ENCODE measurements at regions not wholly inside any gene's neighbourhood (a gene's known extent, or its start where the extent isn't known, plus 50 kb on each side); places are given as distances from the start of the nearest gene placed in this dataset.

DNA sequence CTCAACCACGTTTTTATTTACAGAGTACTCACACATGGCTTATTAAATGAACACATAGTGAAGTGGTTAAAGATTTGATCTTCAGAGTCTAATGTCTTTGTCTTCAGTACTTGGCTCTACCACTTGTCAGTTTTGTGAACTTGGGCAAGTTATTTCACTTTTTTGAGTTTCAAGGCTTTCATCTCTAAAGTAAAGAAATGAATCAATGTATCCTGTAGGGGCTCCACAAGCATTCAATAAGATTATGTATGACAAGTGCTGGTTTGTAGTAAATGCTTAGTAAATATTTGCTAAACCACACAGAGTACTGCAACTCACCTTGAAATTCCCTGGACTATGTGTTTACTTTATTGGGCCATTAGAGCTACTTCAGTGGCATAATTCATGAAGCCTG lies 446.0 kb upstream of the GOT2 start:
- DNase-seq, result no peak

DNA sequence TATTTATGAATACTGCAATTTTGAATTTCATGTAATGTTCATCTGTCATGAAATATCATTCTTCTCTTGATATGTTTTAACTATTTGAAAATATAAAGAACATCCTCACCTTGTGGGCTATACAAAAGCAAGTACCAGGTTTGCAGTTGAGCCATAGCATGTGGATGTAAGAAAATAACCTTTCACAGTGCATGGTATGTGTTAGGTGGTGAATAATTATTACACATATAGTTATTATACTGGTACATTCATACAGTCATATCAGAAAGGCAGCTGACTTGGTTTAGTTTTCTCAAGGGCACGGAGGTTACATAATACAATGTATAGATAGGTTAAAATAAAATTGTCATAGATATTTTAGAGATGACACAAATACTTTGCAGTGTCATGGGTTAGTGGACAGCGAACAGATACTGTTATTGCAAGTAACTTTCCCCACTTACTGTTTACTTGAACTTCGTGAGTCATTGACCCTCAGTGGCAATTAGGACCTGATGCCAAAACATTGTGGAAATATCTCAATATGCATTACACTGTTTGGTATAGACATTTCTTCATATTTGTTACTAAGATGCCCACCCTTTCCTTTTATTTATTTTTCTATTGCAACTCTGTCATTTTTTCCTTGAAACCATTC lies 445.4 kb upstream of the GOT2 start:
- no peak for DNase-seq

DNA sequence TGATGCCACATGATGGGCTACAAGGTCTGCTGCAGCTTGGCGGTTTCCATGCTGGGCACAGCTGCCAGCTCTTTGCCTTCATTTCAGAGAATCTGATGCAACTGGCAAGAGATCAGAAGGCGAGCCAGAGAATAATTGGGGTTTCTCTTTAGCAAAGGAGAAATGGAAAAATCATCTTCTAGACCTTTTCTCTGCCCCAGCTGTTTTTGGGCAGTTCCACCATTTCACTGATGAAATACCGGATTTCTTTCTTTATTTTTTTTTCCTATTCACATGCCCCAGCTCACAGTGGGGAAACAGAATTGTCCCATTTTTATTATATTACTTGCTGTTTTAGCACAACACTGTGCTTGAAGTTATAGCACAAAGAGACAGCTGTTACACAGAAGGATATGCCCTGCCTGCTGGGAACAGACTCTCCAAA lies 439.3 kb upstream of the GOT2 start:
- DNase-seq, result no peak

DNA sequence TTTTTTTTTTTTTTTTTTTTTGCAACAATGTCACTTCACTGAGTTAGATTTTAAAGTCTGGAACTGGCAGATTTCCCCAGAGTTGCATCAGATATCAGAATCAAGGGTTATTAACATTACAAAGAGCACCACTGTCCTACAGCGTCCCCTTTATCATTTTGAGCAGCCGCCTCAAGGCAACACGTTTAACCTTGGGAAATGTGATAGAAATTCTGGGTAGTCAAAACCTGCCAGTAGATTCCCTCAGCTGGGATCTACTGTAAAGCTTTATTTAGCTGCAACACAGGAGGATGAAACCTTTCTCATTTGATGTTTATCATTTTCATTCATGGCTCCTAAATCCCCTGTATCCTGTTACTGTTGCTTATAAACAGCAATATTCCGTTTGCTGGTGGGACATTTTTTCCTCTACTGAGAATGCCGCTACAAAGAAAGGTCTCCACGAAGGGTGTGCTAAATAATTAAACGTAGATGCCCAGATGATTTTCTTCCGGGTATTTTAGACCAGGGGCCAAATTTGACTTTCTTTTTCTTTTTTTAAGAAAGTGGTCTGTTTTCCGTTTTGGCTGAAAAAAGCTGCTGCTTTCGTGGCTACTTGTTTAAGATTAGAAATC lies 436.1 kb upstream of the GOT2 start:
- no peak for DNase-seq

DNA sequence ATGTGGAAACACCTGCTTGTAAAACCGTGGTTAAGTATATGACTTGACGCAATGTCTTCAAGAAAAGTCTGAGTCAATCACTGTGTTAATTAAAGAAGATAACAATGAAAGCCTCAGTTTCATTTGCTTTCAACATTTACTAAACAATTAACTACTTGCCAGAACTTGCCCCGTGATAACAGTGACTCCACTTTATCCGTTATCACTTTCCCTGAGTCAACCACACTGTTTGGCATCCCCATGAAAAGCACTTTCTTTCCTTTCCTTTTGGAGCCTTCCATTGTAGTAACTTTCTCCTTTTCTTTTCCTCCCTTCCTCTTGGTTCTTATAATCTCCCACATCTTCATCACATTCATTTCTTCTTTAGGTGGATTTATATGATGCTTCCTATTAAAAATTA lies 435.1 kb upstream of the GOT2 start:
- DNase-seq, result no peak

DNA sequence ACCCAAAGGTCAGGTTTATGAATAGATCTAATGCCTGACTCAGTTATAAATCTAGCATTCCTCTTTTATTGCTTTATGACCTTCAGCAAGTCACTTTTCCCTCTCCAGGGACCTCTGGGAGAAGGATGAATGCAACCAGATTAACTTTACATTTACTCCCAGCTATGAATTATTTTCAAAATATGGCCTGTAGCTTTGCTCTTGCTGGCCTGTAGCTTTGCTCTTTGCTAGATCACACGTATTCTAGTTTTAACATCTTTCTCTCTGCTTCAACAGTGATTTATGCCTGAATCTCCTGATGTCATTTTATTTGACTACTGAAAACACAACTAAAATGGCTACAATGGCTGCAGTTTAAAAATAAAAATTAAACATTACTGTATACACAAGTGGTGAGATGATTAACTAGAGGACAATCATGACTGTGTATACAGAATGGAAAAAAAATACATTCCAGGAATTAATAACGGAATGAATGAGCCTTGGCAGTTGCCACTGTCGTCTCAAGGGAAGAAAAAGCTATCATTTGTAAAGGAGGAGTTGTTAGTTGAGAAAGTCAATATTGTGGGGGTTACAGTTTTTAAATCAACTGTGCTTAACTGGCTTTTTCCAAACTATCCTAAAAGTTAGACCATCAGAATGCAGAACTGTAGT lies 434.5 kb upstream of the GOT2 start:
- no peak for DNase-seq

DNA sequence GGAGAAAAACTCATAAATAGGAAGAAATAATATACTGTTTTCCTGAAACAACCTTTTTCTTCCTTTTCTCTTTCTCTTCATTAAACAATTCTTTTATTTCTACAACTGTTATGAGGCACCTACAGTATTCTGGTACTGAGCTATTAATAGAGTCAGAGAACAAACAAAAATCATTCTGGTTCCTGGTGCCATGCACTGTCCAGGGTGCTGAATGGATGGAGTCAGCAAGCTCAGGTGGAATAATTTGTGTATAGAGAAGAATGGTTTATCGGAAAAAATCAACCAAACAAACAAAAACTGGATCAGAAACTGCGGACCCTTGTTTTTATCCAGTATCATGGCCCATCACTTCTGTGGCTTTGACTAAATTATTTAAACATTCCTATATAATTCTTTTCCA lies 430.3 kb upstream of the GOT2 start:
- DNase-seq, result no peak

DNA sequence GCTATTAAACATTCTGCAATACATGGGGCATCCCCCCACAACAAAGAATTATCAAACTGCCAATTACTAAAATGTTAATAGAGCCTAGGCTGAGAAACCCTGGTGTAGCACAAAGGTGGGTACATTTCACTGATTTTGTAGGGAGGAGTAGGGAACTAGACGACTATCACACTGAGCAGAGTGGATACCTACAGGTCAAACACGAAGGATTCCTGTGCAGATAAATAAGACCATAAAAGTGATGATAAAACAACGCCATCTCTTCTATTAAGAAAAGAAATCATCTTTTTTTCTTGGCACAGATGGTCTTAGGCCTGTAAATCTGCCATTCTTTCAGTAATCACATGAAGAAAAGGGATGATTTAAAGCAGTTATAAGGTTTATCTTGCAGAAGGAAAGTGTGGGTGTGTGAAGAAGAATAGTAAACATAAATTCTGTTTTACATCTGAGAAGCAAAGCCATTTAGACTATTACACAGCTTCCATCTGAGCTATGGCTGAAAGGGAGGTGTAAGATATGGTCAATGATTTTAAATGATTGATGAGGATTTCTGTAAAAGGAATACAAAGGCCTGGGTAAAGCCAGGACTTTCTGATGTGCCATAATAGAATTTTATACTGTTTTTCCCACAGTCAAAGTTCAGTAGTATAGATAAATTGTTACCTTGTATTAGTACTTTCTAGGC lies 429.4 kb upstream of the GOT2 start:
- DNase-seq, result no peak

DNA sequence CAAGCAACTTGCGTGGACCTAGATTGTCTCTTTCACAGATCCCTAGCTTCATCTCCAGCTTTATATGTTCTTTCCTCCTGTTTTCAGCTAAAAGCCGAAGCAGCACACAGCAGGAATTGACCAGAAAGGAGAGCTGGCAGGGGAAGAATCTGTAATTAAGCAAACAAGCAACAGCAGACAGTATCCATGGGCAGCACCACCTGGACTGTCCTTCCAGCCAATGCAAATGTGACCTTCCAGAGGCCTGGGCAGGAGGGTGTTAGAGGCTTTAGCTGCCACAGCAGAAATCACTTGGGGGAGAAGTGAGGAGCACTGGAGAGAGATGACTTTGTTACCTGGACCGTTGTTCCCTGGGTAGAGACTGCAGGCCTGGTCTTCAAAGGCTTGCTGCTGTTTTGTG lies 427.6 kb upstream of the GOT2 start:
- DNase-seq, result no peak

DNA sequence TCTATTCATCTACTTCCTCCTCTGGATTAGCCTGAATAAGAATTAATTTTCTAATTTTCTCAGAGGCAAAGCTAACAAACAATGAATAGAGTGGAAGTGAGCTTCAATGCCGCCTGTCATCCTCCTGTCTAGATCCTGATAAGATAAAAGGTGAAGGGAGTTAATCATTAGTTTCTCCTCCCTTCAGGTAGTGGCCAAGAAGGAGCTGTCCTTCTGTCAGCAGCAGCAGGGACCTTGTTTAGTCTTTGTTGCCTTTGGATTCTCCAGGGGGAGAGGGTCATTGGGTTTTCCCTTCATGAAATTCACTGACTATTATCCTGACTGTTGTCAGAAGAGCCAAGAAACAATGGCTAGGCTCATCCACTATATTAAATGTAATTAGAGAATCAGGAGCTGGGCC lies 420.2 kb upstream of the GOT2 start:
- DNase-seq, result no peak

DNA sequence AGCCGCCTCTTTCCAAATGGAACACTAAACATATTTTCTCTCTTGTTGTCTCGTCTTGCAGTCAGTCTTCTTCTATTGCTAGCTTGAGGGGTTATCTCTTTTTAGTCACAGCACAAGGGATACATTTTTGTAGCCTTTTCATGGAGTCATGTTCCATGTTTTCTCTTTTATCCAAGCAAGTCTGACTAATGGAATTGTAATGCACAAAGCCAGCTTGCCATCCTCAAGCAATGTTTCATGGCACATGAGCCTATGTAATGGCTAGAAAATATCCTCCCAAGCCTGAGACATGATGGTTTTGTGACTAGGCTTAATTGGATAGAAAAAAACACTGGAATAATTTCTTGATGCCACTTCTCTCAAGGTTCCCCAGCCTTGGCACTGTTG lies 414.6 kb upstream of the GOT2 start:
- no peak for DNase-seq

DNA sequence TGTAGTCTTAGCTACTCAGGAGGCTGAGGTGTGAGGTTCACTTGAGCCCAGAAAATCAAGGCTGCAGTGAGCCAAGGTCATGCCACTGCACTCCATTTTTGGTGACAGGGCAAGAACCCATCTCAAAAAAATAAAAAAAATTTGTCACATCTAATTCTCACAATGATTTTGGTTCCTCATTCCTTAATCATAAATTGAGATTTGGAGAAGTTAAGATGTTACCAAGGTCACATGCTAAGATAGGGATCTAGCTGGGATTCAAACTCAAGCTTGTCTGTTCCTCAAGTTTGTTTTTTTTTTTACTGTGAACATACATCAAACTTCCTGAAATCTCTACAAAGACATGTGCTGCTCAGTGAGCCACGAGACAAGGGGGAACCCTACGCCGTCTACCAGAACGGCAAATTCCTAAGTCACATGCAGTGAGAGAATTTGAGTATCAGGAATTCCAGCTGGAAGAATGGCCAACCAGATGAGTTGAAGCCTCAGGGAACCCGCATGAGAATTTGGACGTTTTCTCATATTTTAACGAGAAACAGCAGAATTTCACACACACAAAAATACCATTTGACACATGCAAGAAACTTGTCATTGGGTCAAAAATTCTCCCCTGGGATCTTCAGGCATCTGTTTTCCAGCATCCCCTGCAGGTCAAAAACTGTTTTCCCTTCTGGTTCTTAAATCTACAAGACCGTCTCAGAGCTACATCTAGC lies 414.1 kb upstream of the GOT2 start:
- DNase-seq, result no peak

DNA sequence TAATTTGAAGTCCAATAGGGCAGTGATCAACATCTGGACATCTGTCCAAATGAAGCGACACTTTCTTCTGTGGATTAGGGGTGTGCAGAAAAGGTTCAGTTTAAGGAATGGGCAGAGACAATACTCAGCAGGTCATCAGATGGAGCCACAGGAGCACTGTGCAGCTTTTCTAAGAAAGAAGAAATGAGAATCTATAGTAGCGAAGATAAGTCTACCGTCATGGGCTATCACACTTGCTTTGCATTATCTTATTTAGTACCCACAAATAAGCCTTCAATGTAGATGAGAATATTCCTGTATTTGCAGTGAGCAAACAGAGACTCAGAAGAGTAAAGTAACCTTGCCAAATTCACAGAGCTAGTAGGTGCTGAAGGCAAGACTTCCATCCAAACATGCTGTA lies 412.0 kb upstream of the GOT2 start:
- no peak for DNase-seq

DNA sequence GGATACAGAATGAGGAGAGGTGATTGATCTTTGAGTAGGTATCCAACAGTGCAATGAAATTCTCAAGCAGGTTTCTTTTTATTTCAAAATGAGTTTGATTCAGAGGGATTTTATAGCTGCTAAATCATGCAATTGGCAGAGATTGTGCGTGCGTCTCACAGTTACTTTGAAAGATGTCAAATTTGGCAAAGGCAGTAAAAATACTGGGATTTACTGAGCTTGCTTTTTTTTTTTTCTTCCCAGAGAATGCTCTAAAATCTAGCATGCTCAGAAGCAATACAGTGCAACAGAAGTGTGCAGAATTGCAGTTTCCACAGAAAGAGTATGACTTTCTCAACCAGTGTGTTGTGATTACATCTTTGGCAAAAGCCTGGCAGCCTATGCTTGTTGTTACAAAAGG lies 410.7 kb upstream of the GOT2 start:
- no peak for DNase-seq

DNA sequence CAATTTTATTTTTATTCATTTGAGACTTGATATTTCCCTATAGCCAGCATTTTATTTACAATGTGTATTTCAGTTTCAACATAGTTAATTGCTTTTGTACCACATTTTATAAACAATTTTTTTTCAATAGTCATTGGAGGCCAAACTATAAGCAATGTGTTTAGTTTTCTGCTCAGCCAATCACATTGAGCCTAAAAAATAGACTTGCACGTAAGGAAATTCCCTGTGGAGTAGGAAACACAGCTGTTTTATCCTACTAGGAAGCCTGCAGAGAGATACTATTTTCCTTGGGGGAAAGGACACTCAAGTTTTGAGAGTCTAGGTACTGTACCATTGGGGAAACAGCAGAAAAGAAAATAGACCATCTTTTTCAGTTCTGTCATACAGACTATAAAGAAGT lies 410.2 kb upstream of the GOT2 start:
- no peak for DNase-seq

DNA sequence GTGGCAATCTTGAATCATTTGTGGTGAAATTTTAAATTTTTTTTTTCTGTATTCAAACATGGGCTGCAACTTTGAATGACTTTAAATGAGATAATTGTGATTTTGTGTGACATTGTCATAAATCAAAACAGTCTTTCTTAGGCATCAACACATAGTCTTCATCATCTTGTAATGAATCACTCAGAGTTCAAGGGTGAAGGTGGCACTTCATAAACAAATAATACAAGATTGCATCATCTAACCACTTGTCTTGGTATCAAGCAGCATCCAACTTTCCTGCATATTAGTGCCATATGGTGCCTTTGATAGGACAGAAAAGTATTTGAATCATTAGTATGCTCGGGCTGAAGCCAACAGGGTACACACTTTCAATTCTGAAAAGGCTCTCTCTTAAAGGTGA lies 392.4 kb upstream of the GOT2 start:
- DNase-seq, result no peak

DNA sequence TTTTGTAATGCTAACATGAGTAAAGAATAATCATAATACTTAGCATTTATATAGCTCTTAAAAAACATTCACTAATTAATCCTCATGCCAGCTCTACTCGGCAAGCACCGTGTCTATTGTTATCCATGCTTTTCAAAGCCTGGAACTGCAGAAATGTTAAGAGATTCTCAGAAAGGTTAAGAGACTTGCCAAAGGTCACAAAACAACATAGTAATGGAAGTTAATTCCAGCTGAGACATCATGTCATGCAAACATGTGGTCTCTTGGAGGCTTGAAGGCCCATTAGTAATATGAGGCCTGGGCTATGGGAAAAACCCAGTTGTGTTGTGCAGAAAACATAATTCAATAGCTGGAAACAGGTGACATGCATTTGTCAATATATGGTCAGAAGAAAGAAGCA lies 389.9 kb upstream of the GOT2 start:
- no peak for DNase-seq

DNA sequence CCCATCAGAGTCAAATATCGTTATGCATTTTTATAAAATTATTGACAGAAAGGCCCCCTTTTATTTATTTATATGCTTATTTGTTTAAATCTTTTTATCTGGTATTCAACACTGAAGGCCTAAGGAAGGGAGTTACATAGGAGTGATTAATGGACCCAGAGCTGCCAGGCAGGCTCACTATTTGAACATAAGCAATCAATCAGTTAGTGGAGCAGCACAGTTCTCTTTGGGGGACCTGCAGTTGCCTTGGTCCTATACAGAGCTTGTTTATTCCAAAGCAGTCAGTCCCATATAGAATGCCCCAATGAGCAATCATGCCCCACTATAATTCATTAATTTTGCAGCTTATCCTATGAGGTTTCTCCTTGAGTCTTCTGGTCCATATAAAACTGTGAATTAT lies 389.4 kb upstream of the GOT2 start:
- DNase-seq, result no peak

DNA sequence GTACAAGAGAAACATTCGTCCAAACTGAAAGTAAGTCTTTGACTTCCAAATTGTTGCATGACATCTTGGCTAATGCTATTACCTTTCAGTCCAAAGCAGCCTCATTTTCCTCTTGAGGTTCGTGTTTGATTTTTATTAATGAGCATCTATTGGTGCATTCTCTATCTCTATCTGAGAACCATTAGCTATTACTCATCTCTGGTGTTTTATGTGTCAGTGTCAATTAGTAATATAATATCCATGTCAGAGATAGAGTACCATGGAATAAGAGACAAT lies 388.1 kb upstream of the GOT2 start:
- DNase-seq, result no peak

DNA sequence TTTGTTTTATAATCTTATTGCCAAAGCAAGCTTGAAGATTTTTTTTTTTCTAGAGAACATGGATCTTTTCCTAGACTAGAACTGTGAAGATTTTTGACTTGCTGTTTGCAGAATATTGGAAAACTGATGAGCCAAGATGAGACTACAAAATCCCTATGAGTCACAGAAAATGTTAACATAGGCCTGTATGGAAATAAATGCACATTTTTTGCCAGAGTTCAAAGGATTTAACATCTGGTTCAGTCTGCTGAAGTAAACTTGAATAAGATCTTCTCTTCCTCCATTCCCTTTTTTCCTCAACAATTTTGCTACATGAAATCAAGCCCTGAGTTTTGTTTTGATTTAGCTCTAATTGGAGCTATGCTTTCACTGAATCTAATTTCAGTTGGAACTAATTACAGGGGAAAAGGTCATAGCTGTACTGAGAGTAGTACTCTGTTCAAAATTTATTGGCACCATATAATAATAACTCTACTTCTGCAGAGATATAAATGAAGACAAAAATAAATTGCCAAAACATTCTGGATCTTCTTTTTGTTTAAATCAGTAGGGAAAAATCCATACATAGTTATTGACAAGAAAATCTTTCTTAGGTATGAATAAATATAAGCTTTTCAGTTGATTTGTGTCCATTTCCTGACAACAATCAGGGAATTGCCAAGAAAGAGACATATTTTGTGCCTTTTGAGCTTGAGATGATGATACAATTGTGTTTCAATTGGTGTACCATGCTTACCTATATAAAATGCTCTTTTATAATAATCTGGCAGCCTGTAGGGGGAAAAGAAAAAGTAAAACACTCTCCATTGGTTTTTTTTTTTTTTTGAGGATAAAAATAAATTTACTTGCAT lies 387.5 kb upstream of the GOT2 start:
- DNase-seq, result no peak

DNA sequence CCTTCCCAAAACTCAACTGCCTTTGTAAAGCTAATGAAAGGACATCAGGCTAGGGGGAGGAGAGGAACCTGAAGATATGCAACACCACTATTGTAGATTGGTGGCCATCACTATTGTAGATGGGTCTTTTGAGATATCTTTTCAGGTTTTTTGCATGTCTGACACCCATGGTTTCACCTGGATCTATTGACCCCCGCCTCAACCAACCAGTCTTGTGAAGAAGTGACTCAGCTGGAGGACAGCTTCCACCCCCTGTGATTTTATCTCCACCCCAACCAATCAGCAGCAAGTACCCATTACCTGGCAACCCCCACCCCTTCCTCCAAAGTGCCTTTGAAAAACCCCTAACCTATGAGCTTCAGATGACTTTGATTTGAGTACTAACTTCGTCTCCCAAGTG lies 382.6 kb upstream of the GOT2 start:
- no peak for DNase-seq

DNA sequence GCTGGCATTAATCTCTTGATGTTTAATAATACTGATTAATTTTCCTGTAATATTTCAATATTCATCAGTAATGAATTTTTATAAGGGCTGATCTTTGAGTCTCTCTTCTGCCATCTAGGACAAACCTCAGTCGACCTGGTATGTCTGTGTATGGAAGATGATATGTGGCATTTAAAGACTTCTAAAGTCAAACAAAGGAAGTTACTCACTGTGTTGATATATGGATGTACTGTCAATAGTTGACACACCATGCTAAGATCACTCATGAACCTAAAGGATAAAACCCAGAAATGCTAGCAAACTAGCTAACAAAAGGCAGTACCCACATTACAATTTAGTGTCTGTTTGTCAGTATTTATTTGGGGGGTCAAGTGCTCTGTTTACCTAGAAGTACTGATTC lies 380.7 kb upstream of the GOT2 start:
- DNase-seq, result no peak

All from CD4-positive, alpha-beta T cell treated with Interleukin-4 for 1 hour (primary cell).